DND-41 (cell line): ENCODE measurements at regions not wholly inside any gene's neighbourhood (a gene's known extent, or its start where the extent isn't known, plus 50 kb on each side); places are given as distances from the start of the nearest gene placed in this dataset.

Experiments used
- CTCF ChIP-seq: IDR thresholded peaks from 2 replicates; pipeline ENCODE4 v1.5.1; 2012; ENCODE audit warnings: borderline replicate concordance, low read length, moderate library complexity, mild to moderate bottlenecking; ENCODE audit not compliant: poor library complexity, severe bottlenecking; ENCODE audit errors: extremely low read depth
- EZH2 ChIP-seq: IDR thresholded peaks from 3 replicates; pipeline ENCODE4 v1.6.1; 2012; ENCODE audit warnings: borderline replicate concordance, low read depth, mild to moderate bottlenecking, moderate library complexity, low read length, inconsistent platforms; ENCODE audit not compliant: severe bottlenecking

GRCh38 chr2:228522276-228522675 is 340.8 kb upstream of the SPHKAP start:
- TF ChIP-seq EZH2 (no peak), CTCF (no peak)
